Left ventricle myocardium inferior (tissue), 1 donor: ENCODE measurements at regions not wholly inside any gene's neighbourhood (a gene's known extent, or its start where the extent isn't known, plus 50 kb on each side); places are given as distances from the start of the nearest gene placed in this dataset.

Experiments used
- DNase-seq: peaks from one replicate; pipeline ENCODE4 v3.0.0-alpha.2; 2020
- H3K27ac ChIP-seq: fragments of 200-600 bp; replicated peaks from 2 replicates; pipeline ENCODE4 v1.8.0; 2021
- H3K27me3 ChIP-seq: fragments of 200-600 bp; 2 replicates; pipeline ENCODE4 v1.8.0; 2021; ENCODE audit warnings: low read depth
- H3K36me3 ChIP-seq: fragments of 200-600 bp; 2 replicates; pipeline ENCODE4 v1.8.0; 2021
- H3K4me1 ChIP-seq: fragments of 200-600 bp; 2 replicates; pipeline ENCODE4 v1.8.0; 2021
- H3K4me3 ChIP-seq: fragments of 200-600 bp; 2 replicates; pipeline ENCODE4 v1.8.0; 2021; ENCODE audit warnings: mild to moderate bottlenecking, moderate library complexity
- H3K9me3 ChIP-seq: fragments of 200-600 bp; replicated peaks from 2 replicates; pipeline ENCODE4 v1.8.0; 2021
- CTCF ChIP-seq: fragments of 200-600 bp; IDR thresholded peaks from 2 replicates; pipeline ENCODE4 v1.8.0; 2021; ENCODE audit warnings: antibody characterized with exemption, mild to moderate bottlenecking, borderline replicate concordance
- intact Hi-C: fragments of 100-400 bp; cut with micrococcal nuclease; formaldehyde crosslinking; loops from one replicate; pipeline ENCODE4 v1.11.0; 2022
- donor health status: DM: no; HTN: yes; CAD: no; lungs with severe emphysema.

- no peak overlapping the region for H3K27ac ChIP-seq
- intact Hi-C loops, result no loop called here
- no peak overlapping the region for H3K4me3 ChIP-seq
- no peak for TF ChIP-seq CTCF
- H3K36me3 ChIP-seq, result no peaks in the 10 kb centered on the region
- peaks cover 20% of the 10 kb centered on the region for H3K27me3 ChIP-seq
- no peak for DNase-seq
- no peaks in the 10 kb centered on the region for H3K4me1 ChIP-seq
- no peaks in the 10 kb centered on the region for H3K9me3 ChIP-seq
These were observed 380.7 kb upstream of the PSMD7 start for GRCh38 chr16:73915935-73916334.

- no peaks in the 10 kb centered on the region for H3K9me3 ChIP-seq
- intact Hi-C loops, result no loop called here
- DNase-seq, result no peak
- no peak overlapping the region for H3K4me3 ChIP-seq
- peaks cover 13% of the 10 kb centered on the region for H3K27me3 ChIP-seq
- H3K36me3 ChIP-seq, result no peaks in the 10 kb centered on the region
- no peak overlapping the region for H3K27ac ChIP-seq
- no peak for TF ChIP-seq CTCF
- no peaks in the 10 kb centered on the region for H3K4me1 ChIP-seq
These were observed 381.5 kb upstream of the PSMD7 start for GRCh38 chr16:73915140-73915539.

DNA sequence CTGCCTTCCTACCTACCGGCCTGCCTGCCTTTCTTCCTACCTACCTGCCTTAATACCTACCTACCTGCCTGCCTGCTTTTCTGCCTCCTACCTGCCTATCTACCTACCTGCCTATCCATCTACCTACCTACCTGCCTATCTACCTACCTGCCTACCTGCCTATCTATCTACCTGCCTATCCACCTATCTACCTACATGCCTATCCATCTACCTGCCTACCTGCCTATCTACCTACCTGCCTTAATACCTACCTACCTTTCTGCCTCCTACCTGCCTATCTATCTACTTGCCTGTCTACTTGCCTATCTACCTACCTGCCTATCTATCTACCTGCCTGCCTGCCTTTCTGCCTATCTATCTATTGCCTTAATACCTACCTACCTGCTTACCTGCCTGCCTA is 383.8 kb upstream of the PSMD7 start:
- TF ChIP-seq CTCF, result no peak
- Histone ChIP-seq H3K27me3 (peaks cover 11% of the 10 kb centered on the region), H3K27ac (no peak overlapping the region), H3K9me3 (no peaks in the 10 kb centered on the region), H3K4me3 (no peak overlapping the region), H3K36me3 (no peaks in the 10 kb centered on the region), H3K4me1 (no peaks in the 10 kb centered on the region)
- intact Hi-C loops, result no loop called here
- DNase-seq, result no peak

GRCh38 chr16:73912281-73912680 is 384.3 kb upstream of the PSMD7 start:
- H3K27me3 ChIP-seq, result peaks cover 8% of the 10 kb centered on the region
- no peak for TF ChIP-seq CTCF
- H3K4me3 ChIP-seq, result no peak overlapping the region
- intact Hi-C loops, result no loop called here
- H3K27ac ChIP-seq, result no peak overlapping the region
- no peaks in the 10 kb centered on the region for H3K36me3 ChIP-seq
- no peaks in the 10 kb centered on the region for H3K9me3 ChIP-seq
- DNase-seq, result no peak
- H3K4me1 ChIP-seq, result no peaks in the 10 kb centered on the region

GRCh38 chr16:73909529-73910035 is 387.0 kb upstream of the PSMD7 start:
- Histone ChIP-seq H3K36me3 (no peaks in the 10 kb centered on the region), H3K27ac (no peak overlapping the region), H3K4me1 (no peaks in the 10 kb centered on the region), H3K9me3 (no peaks in the 10 kb centered on the region), H3K27me3 (peaks cover 5% of the 10 kb centered on the region), H3K4me3 (no peak overlapping the region)
- no peak for TF ChIP-seq CTCF
- no peak for DNase-seq
- intact Hi-C loops, result no loop called here

DNA sequence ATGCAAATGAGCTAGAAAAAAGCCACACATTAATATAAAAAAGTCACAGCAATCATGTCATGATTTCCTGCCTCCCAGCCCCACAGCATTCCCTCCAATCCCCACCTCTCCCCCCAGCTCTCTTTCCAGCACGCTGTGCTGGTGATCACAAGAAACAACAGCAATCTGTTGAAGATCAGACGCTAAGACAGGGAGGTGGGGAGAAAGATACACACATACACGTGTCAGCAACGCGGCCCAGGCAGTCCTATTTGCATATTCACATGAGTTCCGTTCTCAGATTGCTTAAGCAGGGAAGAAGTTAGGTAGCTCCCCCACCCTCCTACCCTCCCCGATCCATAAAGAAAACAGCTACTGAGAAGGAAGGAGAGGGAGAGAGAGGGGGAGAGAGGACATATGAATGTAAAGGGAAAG is 405.5 kb upstream of the PSMD7 start:
- peak overlapping the region; percentile 50 for H3K4me3 ChIP-seq
- intact Hi-C loops, result no loop called here
- DNase-seq, result no peak
- H3K27ac ChIP-seq, result peak overlapping the region; percentile 52
- peaks cover 9% of the 10 kb centered on the region for H3K4me1 ChIP-seq
- no peaks in the 10 kb centered on the region for H3K9me3 ChIP-seq
- H3K27me3 ChIP-seq, result peaks cover 92% of the 10 kb centered on the region
- TF ChIP-seq CTCF, result no peak
- H3K36me3 ChIP-seq, result no peaks in the 10 kb centered on the region
